Loucy (cell line): ENCODE measurements at regions not wholly inside any gene's neighbourhood (a gene's known extent, or its start where the extent isn't known, plus 50 kb on each side); places are given as distances from the start of the nearest gene placed in this dataset.

Experiments used
- H2AFZ ChIP-seq: fragments of 200-600 bp; sonication (generic); 2 replicates; pipeline ENCODE4 v1.6.0; 2016; ENCODE audit warnings: antibody characterized with exemption, mild to moderate bottlenecking, low read length, moderate library complexity
- H3F3A ChIP-seq: fragments of 200-600 bp; 2 replicates; pipeline ENCODE4 v1.6.0; 2016; ENCODE audit warnings: antibody characterized with exemption, low read depth, mild to moderate bottlenecking
- H3K27me3 ChIP-seq: fragments of 200-600 bp; sonication (generic); 2 replicates; pipeline ENCODE4 v1.6.1; 2014; ENCODE audit warnings: low read length, mild to moderate bottlenecking; ENCODE audit not compliant: insufficient read depth, poor library complexity, severe bottlenecking
- H3K36me3 ChIP-seq: fragments of 200-600 bp; sonication (generic); 2 replicates; pipeline ENCODE4 v1.6.1; 2016; ENCODE audit warnings: low read length; ENCODE audit not compliant: insufficient read depth
- H3K4me1 ChIP-seq: fragments of 200-600 bp; sonication (generic); 2 replicates; pipeline ENCODE4 v1.5.1; 2014; ENCODE audit warnings: low read length, mild to moderate bottlenecking; ENCODE audit not compliant: insufficient read depth, poor library complexity, severe bottlenecking
- H3K4me2 ChIP-seq: fragments of 200-600 bp; sonication (generic); 2 replicates; pipeline ENCODE4 v1.6.0; 2014; ENCODE audit warnings: antibody characterized with exemption, low read length, low read depth, mild to moderate bottlenecking; ENCODE audit not compliant: poor library complexity, severe bottlenecking
- H3K4me3 ChIP-seq: fragments of 200-600 bp; sonication (generic); 2 replicates; pipeline ENCODE4 v1.5.1; 2014; ENCODE audit warnings: low read length, mild to moderate bottlenecking, mixed read lengths; ENCODE audit not compliant: poor library complexity, severe bottlenecking
- H3K79me2 ChIP-seq: fragments of 200-600 bp; sonication (generic); 2 replicates; pipeline ENCODE4 v1.6.1; 2014; ENCODE audit warnings: low read length; ENCODE audit not compliant: insufficient read depth
- H3K9ac ChIP-seq: fragments of 200-600 bp; sonication (generic); 2 replicates; pipeline ENCODE4 v1.6.0; 2014; ENCODE audit warnings: mild to moderate bottlenecking, low read depth, low read length, moderate library complexity; ENCODE audit not compliant: poor library complexity, severe bottlenecking
- H3K9me2 ChIP-seq: fragments of 200-600 bp; sonication (generic); replicated peaks from 2 replicates; pipeline ENCODE4 v1.6.1; 2016; ENCODE audit warnings: low read depth, low read length, mixed read lengths
- H3K9me3 ChIP-seq: fragments of 200-600 bp; sonication (generic); 2 replicates; pipeline ENCODE4 v1.6.1; 2014; ENCODE audit warnings: mild to moderate bottlenecking, antibody characterized with exemption, low read length, low read depth; ENCODE audit not compliant: insufficient read depth
- H4K20me1 ChIP-seq: fragments of 200-600 bp; sonication (generic); 2 replicates; pipeline ENCODE4 v1.6.0; 2014; ENCODE audit warnings: antibody characterized with exemption, low read length, mild to moderate bottlenecking; ENCODE audit not compliant: insufficient read depth, poor library complexity, severe bottlenecking
- EZH2phosphoT487 ChIP-seq: fragments of 200-600 bp; IDR thresholded peaks from 2 replicates; pipeline ENCODE4 v1.6.1; 2018; ENCODE audit warnings: antibody characterized with exemption, mild to moderate bottlenecking, moderate library complexity, borderline replicate concordance
- TF ChIP-seq, protein P1 (sequence below): fragments of 200-600 bp; sonication (generic); conservative IDR thresholded peaks from 2 replicates; pipeline ENCODE4 v1.5.1; 2014; ENCODE audit warnings: mild to moderate bottlenecking, antibody characterized with exemption, low read length

- Histone ChIP-seq H3K27me3 (no peaks in the 10 kb centered on the region), H3K4me2 (no peak overlapping the region), H3K9me2 (no peaks in the 10 kb centered on the region), H3K4me3 (no peak overlapping the region), H3K4me1 (no peaks in the 10 kb centered on the region), H3F3A (no peaks in the 10 kb centered on the region), H2AFZ (no peak overlapping the region), H3K9me3 (no peaks in the 10 kb centered on the region), H3K79me2 (no peaks in the 10 kb centered on the region), H3K9ac (no peak overlapping the region), H3K36me3 (no peaks in the 10 kb centered on the region), H4K20me1 (no peaks in the 10 kb centered on the region)
- TF ChIP-seq, protein P1, sequence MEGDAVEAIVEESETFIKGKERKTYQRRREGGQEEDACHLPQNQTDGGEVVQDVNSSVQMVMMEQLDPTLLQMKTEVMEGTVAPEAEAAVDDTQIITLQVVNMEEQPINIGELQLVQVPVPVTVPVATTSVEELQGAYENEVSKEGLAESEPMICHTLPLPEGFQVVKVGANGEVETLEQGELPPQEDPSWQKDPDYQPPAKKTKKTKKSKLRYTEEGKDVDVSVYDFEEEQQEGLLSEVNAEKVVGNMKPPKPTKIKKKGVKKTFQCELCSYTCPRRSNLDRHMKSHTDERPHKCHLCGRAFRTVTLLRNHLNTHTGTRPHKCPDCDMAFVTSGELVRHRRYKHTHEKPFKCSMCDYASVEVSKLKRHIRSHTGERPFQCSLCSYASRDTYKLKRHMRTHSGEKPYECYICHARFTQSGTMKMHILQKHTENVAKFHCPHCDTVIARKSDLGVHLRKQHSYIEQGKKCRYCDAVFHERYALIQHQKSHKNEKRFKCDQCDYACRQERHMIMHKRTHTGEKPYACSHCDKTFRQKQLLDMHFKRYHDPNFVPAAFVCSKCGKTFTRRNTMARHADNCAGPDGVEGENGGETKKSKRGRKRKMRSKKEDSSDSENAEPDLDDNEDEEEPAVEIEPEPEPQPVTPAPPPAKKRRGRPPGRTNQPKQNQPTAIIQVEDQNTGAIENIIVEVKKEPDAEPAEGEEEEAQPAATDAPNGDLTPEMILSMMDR, result no peak
- no peak for TF ChIP-seq EZH2phosphoT487
Observed at GRCh38 chr10:128573986-128574385, 447.8 kb upstream of the MKI67 start.

GRCh38 chr10:128574581-128575210, 448.5 kb upstream of the MKI67 start:
- Histone ChIP-seq H3K4me2 (no peak overlapping the region), H3K36me3 (no peaks in the 10 kb centered on the region), H3K4me1 (no peaks in the 10 kb centered on the region), H4K20me1 (no peaks in the 10 kb centered on the region), H3K27me3 (no peaks in the 10 kb centered on the region), H3K4me3 (no peak overlapping the region), H3K9ac (no peak overlapping the region), H3F3A (no peaks in the 10 kb centered on the region), H3K9me3 (no peaks in the 10 kb centered on the region), H3K9me2 (no peaks in the 10 kb centered on the region), H3K79me2 (no peaks in the 10 kb centered on the region), H2AFZ (no peak overlapping the region)
- TF ChIP-seq EZH2phosphoT487, result no peak
- TF ChIP-seq, protein P1, result no peak

DNA sequence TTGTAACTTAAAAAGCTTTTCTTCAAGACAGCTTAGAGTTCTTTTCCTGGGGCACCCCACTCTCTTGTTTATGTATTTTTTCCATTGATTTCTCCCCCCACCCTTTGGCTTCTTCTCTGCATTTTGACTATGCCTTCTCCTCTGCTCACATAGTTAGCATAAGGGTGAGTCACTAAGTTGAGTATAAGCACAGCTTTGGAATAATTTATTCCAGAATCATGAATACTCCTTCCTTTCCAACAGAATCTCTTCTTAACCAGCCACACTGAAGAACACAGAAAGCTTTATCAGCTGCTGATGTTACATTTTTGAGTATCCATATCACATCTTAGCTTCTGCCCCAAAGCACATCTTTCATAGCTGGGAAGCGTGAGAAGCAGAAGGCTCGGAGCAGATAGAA, 449.5 kb upstream of the MKI67 start:
- Histone ChIP-seq H3K4me2 (no peak overlapping the region), H3K79me2 (no peaks in the 10 kb centered on the region), H3K9me2 (no peaks in the 10 kb centered on the region), H3K36me3 (no peaks in the 10 kb centered on the region), H3K27me3 (no peaks in the 10 kb centered on the region), H4K20me1 (no peaks in the 10 kb centered on the region), H3K4me1 (no peaks in the 10 kb centered on the region), H3F3A (no peaks in the 10 kb centered on the region), H3K9me3 (no peaks in the 10 kb centered on the region), H3K9ac (no peak overlapping the region), H3K4me3 (no peak overlapping the region), H2AFZ (no peak overlapping the region)
- no peak for TF ChIP-seq EZH2phosphoT487
- TF ChIP-seq, protein P1, result no peak
